HCT116 (cell line): ENCODE measurements at regions not wholly inside any gene's neighbourhood (a gene's known extent, or its start where the extent isn't known, plus 50 kb on each side); places are given as distances from the start of the nearest gene placed in this dataset.

ENCODE experiments used
- ATAC-seq: fragments of 200-7000 bp; cut with Tn5 transposase; 2 replicates; pipeline ENCODE4 v1.9.1; 2020; ENCODE audit warnings: mild to moderate bottlenecking, moderate library complexity
- BruUV-seq: library from RNA; stranded (reverse); fragments of 400-500 nt; replicated peaks from 2 replicates; lab custom pipeline; 2021; lab: Mats Ljungman, UMichigan
- CTCF ChIA-PET: fragments of 300-600 bp; sonication (Branson Sonifier 250); formaldehyde crosslinking; loops from one replicate; lab custom pipeline; 2021; ENCODE audit warnings: antibody characterized with exemption; lab: Charles Lee
- POLR2A ChIA-PET: fragments of 300-600, 350-600 bp; sonication (Branson Sonifier 250); formaldehyde crosslinking; loops from one replicate; lab custom pipeline; 2021; ENCODE audit warnings: antibody characterized with exemption; lab: Charles Lee
- RAD21 ChIA-PET, 2 experiments: fragments of 300-600 bp; sonication (Branson Sonifier 250); formaldehyde crosslinking; loops; one replicate each; lab custom pipeline; 2023; ENCODE audit warnings: low total read pairs in 2 of 2; ENCODE audit not compliant: uncharacterized antibody in 2 of 2, unreplicated experiment in 2 of 2, low non-redundant PET in 1 of 2; lab: Charles Lee
- DNase-seq: peaks from one replicate; pipeline ENCODE4 v3.0.0-alpha.2; 2010; ENCODE audit warnings: low read depth, low spot score
- H2AFZ ChIP-seq: fragments of 200-600 bp; shearing (Covaris generic), sonication (generic); 2 replicates; pipeline ENCODE4 v1.6.1; 2017; ENCODE audit warnings: low read depth, mixed run types, mixed read lengths, antibody characterized with exemption, low read length; ENCODE audit not compliant: poor library complexity, severe bottlenecking
- H3K27ac ChIP-seq: 2 replicates; pipeline ENCODE4 v1.5.1; 2012; ENCODE audit warnings: low read depth, low read length
- H3K27me3 ChIP-seq: fragments of 200-600 bp; sonication (generic); 2 replicates; pipeline ENCODE4 v1.6.1; 2016; ENCODE audit warnings: mixed run types, low read length, mixed read lengths; ENCODE audit not compliant: insufficient read depth
- H3K36me3 ChIP-seq, 2 experiments: fragments of 200-500 bp in 1 of 2; fragments of 200-600 bp in 1 of 2; sonication (Bioruptor generic) in 1 of 2; sonication (generic) in 1 of 2; 2 replicates each; pipeline versions ENCODE4 v1.5.1 to v1.6.1; 2014 to 2016; ENCODE audit warnings: low read length in 2 of 2, inconsistent platforms in 1 of 2, mixed read lengths in 1 of 2, mixed run types in 1 of 2; ENCODE audit not compliant: insufficient read depth in 2 of 2, control insufficient read depth in 1 of 2
- H3K4me1 ChIP-seq, 2 experiments: fragments of 200-600 bp in 1 of 2; sonication (generic) in 1 of 2; 2 replicates each; pipeline versions ENCODE4 v1.5.1 to v1.6.1; 2012 to 2017; ENCODE audit warnings: low read length in 2 of 2, inconsistent platforms in 1 of 2, mild to moderate bottlenecking in 1 of 2, mixed read lengths in 1 of 2, mixed run types in 1 of 2, moderate library complexity in 1 of 2; ENCODE audit not compliant: insufficient read depth in 2 of 2, control insufficient read depth in 1 of 2
- H3K4me2 ChIP-seq: fragments of 200-600 bp; sonication (generic); 2 replicates; pipeline ENCODE4 v1.6.1; 2017; ENCODE audit warnings: mixed run types, low read length, mixed read lengths
- H3K4me3 ChIP-seq, 2 experiments: fragments of 200-600 bp in 1 of 2; sonication (generic) in 1 of 2; replicated peaks in 1 of 2; 2 replicates each; pipeline ENCODE4 v1.5.1; 2011 to 2016; ENCODE audit warnings: low read length in 2 of 2, control low read depth in 1 of 2, low read depth in 1 of 2, mild to moderate bottlenecking in 1 of 2, mixed read lengths in 1 of 2, mixed run types in 1 of 2
- H3K79me2 ChIP-seq: fragments of 200-600 bp; sonication (generic); 2 replicates; pipeline ENCODE4 v1.6.1; 2017; ENCODE audit warnings: mild to moderate bottlenecking, mixed run types, low read length, moderate library complexity, mixed read lengths; ENCODE audit not compliant: insufficient read depth
- H3K9ac ChIP-seq: fragments of 200-600 bp; sonication (generic); 2 replicates; pipeline ENCODE4 v1.6.1; 2016; ENCODE audit warnings: low read length, mixed read lengths
- H3K9me2 ChIP-seq: fragments of 200-600 bp; sonication (generic), shearing (Covaris generic); 2 replicates; pipeline ENCODE4 v1.6.1; 2017; ENCODE audit warnings: mixed run types, mild to moderate bottlenecking, moderate library complexity; ENCODE audit not compliant: insufficient read depth
- H3K9me3 ChIP-seq, 2 experiments: fragments of 200-500 bp in 1 of 2; fragments of 200-600 bp in 1 of 2; sonication (Bioruptor generic) in 1 of 2; sonication (generic) in 1 of 2; 2 replicates each; pipeline ENCODE4 v1.6.1; 2014 to 2017; ENCODE audit warnings: low read length in 2 of 2, mixed read lengths in 2 of 2, inconsistent platforms in 1 of 2, low read depth in 1 of 2, mild to moderate bottlenecking in 1 of 2, mixed run types in 1 of 2, moderate library complexity in 1 of 2; ENCODE audit not compliant: control insufficient read depth in 1 of 2, insufficient read depth in 1 of 2
- H4K20me1 ChIP-seq: fragments of 200-600 bp; sonication (generic), shearing (Covaris generic); 2 replicates; pipeline ENCODE4 v1.6.1; 2017; ENCODE audit warnings: mixed run types, mild to moderate bottlenecking, moderate library complexity; ENCODE audit not compliant: insufficient read depth
- ATF3 ChIP-seq: IDR thresholded peaks from 2 replicates; pipeline ENCODE4 v1.6.1; 2012
- CEBPB ChIP-seq: IDR thresholded peaks from 2 replicates; pipeline ENCODE4 v1.6.1; 2012; ENCODE audit warnings: low read depth
- CTCF ChIP-seq, 3 experiments: fragments of 200-600 bp in 1 of 3; sonication (generic) in 1 of 3; IDR thresholded peaks in 2 of 3; conservative IDR thresholded peaks in 1 of 3; 2 replicates each; pipeline ENCODE4 v1.5.1; 2012 to 2017; ENCODE audit warnings: low read depth in 2 of 3, low read length in 2 of 3, antibody characterized with exemption in 1 of 3, borderline replicate concordance in 1 of 3, control low read depth in 1 of 3, mild to moderate bottlenecking in 1 of 3, mixed read lengths in 1 of 3, mixed run types in 1 of 3, moderate library complexity in 1 of 3; ENCODE audit not compliant: insufficient read depth in 1 of 3
- EGR1 ChIP-seq: IDR thresholded peaks from 2 replicates; pipeline ENCODE4 v1.6.1; 2012; ENCODE audit warnings: low read depth
- ELF1 ChIP-seq: IDR thresholded peaks from 2 replicates; pipeline ENCODE4 v1.6.1; 2012; ENCODE audit warnings: low read depth, borderline replicate concordance
- EZH2 ChIP-seq: fragments of 200-600 bp; sonication (generic); IDR thresholded peaks from 2 replicates; pipeline ENCODE4 v1.6.1; 2017; ENCODE audit warnings: antibody characterized with exemption, mixed run types
- JUND ChIP-seq: IDR thresholded peaks from 2 replicates; pipeline ENCODE4 v1.6.1; 2012
- MAX ChIP-seq: IDR thresholded peaks from 2 replicates; pipeline ENCODE4 v1.6.1; 2012
- POLR2A ChIP-seq: IDR thresholded peaks from 2 replicates; pipeline ENCODE4 v1.7.0; 2011; ENCODE audit warnings: borderline replicate concordance; ENCODE audit not compliant: insufficient read depth, insufficient read length; ENCODE audit errors: extremely low read depth
- POLR2AphosphoS5 ChIP-seq: IDR thresholded peaks from 2 replicates; pipeline ENCODE4 v1.6.1; 2011; ENCODE audit warnings: mild to moderate bottlenecking, low read depth, low read length, moderate library complexity
- RAD21 ChIP-seq: IDR thresholded peaks from 2 replicates; pipeline ENCODE4 v1.6.1; 2012; ENCODE audit warnings: low read depth, mild to moderate bottlenecking
- REST ChIP-seq: IDR thresholded peaks from 2 replicates; pipeline ENCODE4 v1.6.1; 2012; ENCODE audit warnings: low read depth
- SIN3A ChIP-seq: IDR thresholded peaks from 2 replicates; pipeline ENCODE4 v1.6.1; 2012; ENCODE audit warnings: low read depth
- SP1 ChIP-seq: IDR thresholded peaks from 2 replicates; pipeline ENCODE4 v1.6.1; 2012; ENCODE audit warnings: low read depth
- SRF ChIP-seq: IDR thresholded peaks from 2 replicates; pipeline ENCODE4 v1.6.1; 2012; ENCODE audit warnings: low read depth
- TCF7L2 ChIP-seq: IDR thresholded peaks from 2 replicates; pipeline ENCODE4 v1.7.0; 2011; ENCODE audit warnings: borderline replicate concordance, inconsistent platforms; ENCODE audit not compliant: insufficient read depth, insufficient read length; ENCODE audit errors: extremely low read depth
- YY1 ChIP-seq: IDR thresholded peaks from 2 replicates; pipeline ENCODE4 v1.6.1; 2011; ENCODE audit warnings: low read length, low read depth, moderate library complexity, mild to moderate bottlenecking; ENCODE audit not compliant: insufficient replicate concordance; ENCODE audit errors: extremely low read depth
- ZFX ChIP-seq: fragments of 450-650 bp; IDR thresholded peaks from 2 replicates; pipeline ENCODE4 v1.6.1; 2017
- ZNF274 ChIP-seq: fragments of 200-500 bp; sonication (Bioruptor generic); IDR thresholded peaks from 2 replicates; pipeline ENCODE4 v1.6.1; 2014; ENCODE audit warnings: mild to moderate bottlenecking, low read depth, low read length, inconsistent platforms
- intact Hi-C: fragments of 100-400 bp; cut with micrococcal nuclease; formaldehyde crosslinking; loops from 2 replicates; pipeline ENCODE4 v1.10.0; 2022

- TF ChIP-seq EGR1: no peak
- TF ChIP-seq SIN3A: no peak
Measured at GRCh38 chr1:229970714-229971113, 96.3 kb upstream of the GALNT2 start (continued).

- H3K27me3 ChIP-seq: peaks cover 14% of the 10 kb centered on the region
- POLR2A ChIA-PET: no interaction called here
- ATAC-seq (no peak), DNase-seq (no peak)
- no peak overlapping the region for H3K4me3 ChIP-seq
- no peaks in the 10 kb centered on the region for H4K20me1 ChIP-seq
- BruUV-seq: no TSS peak
- H3K36me3 ChIP-seq: no peaks in the 10 kb centered on the region
- no peaks in the 10 kb centered on the region for H3K9me2 ChIP-seq
- H3K27ac ChIP-seq: no peak overlapping the region
- intact Hi-C loops: no loop called here
- no peak overlapping the region for H2AFZ ChIP-seq
- CTCF ChIA-PET: no interaction called here
- RAD21 ChIA-PET: no interaction called here
- no peak overlapping the region for H3K9ac ChIP-seq
- no peaks in the 10 kb centered on the region for H3K79me2 ChIP-seq
- no peaks in the 10 kb centered on the region for H3K9me3 ChIP-seq
- no peaks in the 10 kb centered on the region for H3K4me1 ChIP-seq
- TF ChIP-seq ZNF274 (no peak), POLR2AphosphoS5 (no peak), YY1 (no peak), ZFX (no peak), SRF (no peak), POLR2A (no peak), CEBPB (no peak), MAX (no peak), EZH2 (no peak), JUND (no peak), REST (no peak), RAD21 (no peak), TCF7L2 (no peak), EGR1 (no peak), ATF3 (no peak), ELF1 (no peak), CTCF (IDR thresholded peaks at IDR 0.05 in 2 of 3, conservative IDR thresholded peaks at IDR 0.05 in 1 of 3; ENCODE audit: borderline replicate concordance in 1 of 3, insufficient read depth in 1 of 3, low read depth in 2 of 3, low read length in 2 of 3) (no peak), SP1 (no peak)
- no peak overlapping the region for H3K4me2 ChIP-seq
Measured at GRCh38 chr1:229971141-229971540, 95.9 kb upstream of the GALNT2 start.
